DND-41 (cell line): ENCODE measurements at regions not wholly inside any gene's neighbourhood (a gene's known extent, or its start where the extent isn't known, plus 50 kb on each side); places are given as distances from the start of the nearest gene placed in this dataset.

Source experiments
- CTCF ChIP-seq: IDR thresholded peaks from 2 replicates; pipeline ENCODE4 v1.5.1; 2012; ENCODE audit warnings: borderline replicate concordance, low read length, moderate library complexity, mild to moderate bottlenecking; ENCODE audit not compliant: poor library complexity, severe bottlenecking; ENCODE audit errors: extremely low read depth
- EZH2 ChIP-seq: IDR thresholded peaks from 3 replicates; pipeline ENCODE4 v1.6.1; 2012; ENCODE audit warnings: borderline replicate concordance, low read depth, mild to moderate bottlenecking, moderate library complexity, low read length, inconsistent platforms; ENCODE audit not compliant: severe bottlenecking

DNA sequence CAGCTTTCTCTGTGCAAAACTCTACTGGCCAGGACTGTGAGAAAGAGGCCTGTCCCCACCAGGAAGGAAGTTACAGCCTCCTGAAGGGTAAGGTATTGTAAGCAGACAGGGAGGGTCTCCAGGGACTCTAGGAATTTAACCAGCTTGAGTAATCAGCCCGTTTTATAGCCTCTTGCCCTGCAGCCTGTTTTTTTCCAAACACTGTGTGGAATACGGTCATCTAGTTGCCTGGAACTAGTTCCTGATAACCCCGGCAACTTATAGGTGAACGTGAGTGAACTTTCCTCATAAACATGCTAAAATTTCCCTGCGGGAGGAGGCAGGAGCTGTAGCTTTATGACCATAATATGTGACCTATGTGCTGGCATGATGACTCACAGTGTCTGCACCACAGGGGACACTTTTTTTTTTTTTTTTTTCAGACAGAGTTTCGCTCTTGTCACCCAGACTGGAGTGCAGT lies 60.1 kb upstream of the DAZL start:
- TF ChIP-seq EZH2 (no peak), CTCF (no peak)
